Activated naive CD4-positive, alpha-beta T cell treated with anti-CD3 and anti-CD28 coated beads, Interleukin-2, amount 10 ng/mL, durations not matched to agents 7 days and 5 days (primary cell): ENCODE measurements at regions not wholly inside any gene's neighbourhood (a gene's known extent, or its start where the extent isn't known, plus 50 kb on each side); places are given as distances from the start of the nearest gene placed in this dataset.
"Not testable (repeated sequence)": the region's sequence is repeated elsewhere in the genome, so short reads cannot be mapped to it uniquely, and the experiment has no call there.

ENCODE experiments used
- CTCF ChIA-PET: fragments of 350-600 bp; sonication (Branson Sonifier 250); formaldehyde crosslinking; loops from one replicate; lab custom pipeline; 2021; ENCODE audit warnings: antibody characterized with exemption; lab: Charles Lee
- DNase-seq: peaks from one replicate; pipeline ENCODE4 v3.0.0-alpha.2; 2020
- H3K27ac Mint-ChIP-seq: one replicate; pipeline ENCODE4 v1.8.0; 2021; ENCODE audit warnings: mild to moderate bottlenecking, moderate library complexity, mixed read lengths
- H3K27me3 Mint-ChIP-seq: one replicate; pipeline ENCODE4 v1.8.0; 2021; ENCODE audit warnings: mild to moderate bottlenecking, mixed read lengths
- H3K36me3 Mint-ChIP-seq: one replicate; pipeline ENCODE4 v1.8.0; 2021; ENCODE audit warnings: mixed read lengths
- H3K4me1 Mint-ChIP-seq: one replicate; pipeline ENCODE4 v1.8.0; 2021; ENCODE audit warnings: mixed read lengths
- H3K4me3 Mint-ChIP-seq: one replicate; pipeline ENCODE4 v1.8.0; 2021; ENCODE audit warnings: mild to moderate bottlenecking, moderate library complexity, mixed read lengths
- H3K9me3 Mint-ChIP-seq: one replicate; pipeline ENCODE4 v1.8.0; 2021; ENCODE audit warnings: mixed read lengths

DNA sequence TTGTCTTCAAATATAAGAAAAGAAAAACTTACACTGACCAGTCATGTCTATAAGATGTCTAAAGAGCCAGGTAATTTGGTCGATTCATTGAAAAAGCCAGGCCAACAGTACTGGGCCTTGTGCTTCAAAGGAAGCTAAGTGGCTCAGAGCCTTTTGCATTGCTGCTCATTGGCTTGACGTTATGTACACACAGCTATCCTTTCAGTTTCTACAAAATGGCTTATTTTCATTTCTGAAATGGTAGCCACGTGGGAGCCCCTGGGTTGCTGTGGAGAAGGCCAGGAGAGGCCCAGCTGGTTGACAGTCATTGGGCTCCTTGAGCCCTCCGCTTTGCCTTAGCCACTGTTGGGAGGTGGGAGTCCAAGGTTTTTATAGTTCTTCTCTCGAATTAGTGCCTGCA, 199.1 kb upstream of the CXorf66 start:
- CTCF ChIA-PET, result no interaction called here
- H3K27ac Mint-ChIP-seq, result no peak overlapping the region
- no peaks in the 10 kb centered on the region for H3K27me3 Mint-ChIP-seq
- no peaks in the 10 kb centered on the region for H3K36me3 Mint-ChIP-seq
- no peak for DNase-seq
- H3K4me3 Mint-ChIP-seq, result no peak overlapping the region
- H3K9me3 Mint-ChIP-seq, result no peaks in the 10 kb centered on the region
- no peaks in the 10 kb centered on the region for H3K4me1 Mint-ChIP-seq

DNA sequence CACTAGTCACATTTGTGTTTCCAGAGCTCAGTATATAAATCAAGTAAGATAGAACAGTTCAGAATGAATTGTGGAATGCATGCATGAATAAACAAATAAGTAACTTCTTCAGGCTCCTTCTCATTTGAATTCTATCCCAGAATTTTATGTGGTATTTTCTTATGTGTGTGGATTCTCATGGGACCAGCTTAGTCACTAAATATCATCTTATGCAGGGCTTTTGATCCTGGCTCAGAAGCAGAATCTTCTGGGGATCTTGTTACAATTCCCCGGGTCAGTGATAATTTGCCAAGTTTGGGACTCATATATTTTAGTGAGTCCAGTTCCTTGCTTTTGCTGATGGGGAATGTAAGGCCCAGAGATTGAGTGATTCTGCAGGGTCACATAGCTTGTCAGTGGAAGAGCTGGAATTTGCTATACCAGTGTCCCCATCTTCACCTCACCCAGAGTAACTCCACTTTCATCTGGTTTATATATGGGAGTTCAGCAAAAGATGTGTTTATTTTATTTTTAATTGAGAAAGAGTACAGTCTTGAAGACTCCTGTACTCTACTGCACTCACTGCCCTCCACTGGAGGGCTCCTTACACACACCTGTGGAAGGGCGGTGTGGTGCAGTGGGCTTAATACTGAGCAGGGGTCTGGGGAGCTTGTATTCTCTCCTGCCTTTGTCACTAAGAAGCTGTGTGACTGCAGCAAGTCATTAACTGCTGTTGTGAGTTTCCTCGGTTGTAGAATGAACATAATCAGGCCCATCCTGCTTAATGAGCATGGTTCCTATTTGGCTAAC, 198.2 kb upstream of the CXorf66 start:
- Mint-ChIP-seq H3K4me3 (no peak overlapping the region), H3K36me3 (no peaks in the 10 kb centered on the region), H3K27me3 (no peaks in the 10 kb centered on the region), H3K4me1 (no peaks in the 10 kb centered on the region), H3K27ac (no peak overlapping the region), H3K9me3 (no peaks in the 10 kb centered on the region)
- DNase-seq, result no peak
- CTCF ChIA-PET, result no interaction called here

GRCh38 chrX:140157611-140158010, 192.3 kb upstream of the CXorf66 start:
- Mint-ChIP-seq H3K27me3 (no peaks in the 10 kb centered on the region), H3K36me3 (no peaks in the 10 kb centered on the region), H3K4me3 (no peak overlapping the region), H3K4me1 (no peaks in the 10 kb centered on the region), H3K27ac (no peak overlapping the region), H3K9me3 (no peaks in the 10 kb centered on the region)
- CTCF ChIA-PET, result no interaction called here
- DNase-seq, result no peak

- DNase-seq, result no peak
- CTCF ChIA-PET, result no interaction called here
- Mint-ChIP-seq H3K36me3 (no peaks in the 10 kb centered on the region), H3K4me3 (no peak overlapping the region), H3K4me1 (no peaks in the 10 kb centered on the region), H3K27ac (no peak overlapping the region), H3K9me3 (no peaks in the 10 kb centered on the region), H3K27me3 (no peaks in the 10 kb centered on the region)
Measured at GRCh38 chrX:140157143-140157542, 191.8 kb upstream of the CXorf66 start.

DNA sequence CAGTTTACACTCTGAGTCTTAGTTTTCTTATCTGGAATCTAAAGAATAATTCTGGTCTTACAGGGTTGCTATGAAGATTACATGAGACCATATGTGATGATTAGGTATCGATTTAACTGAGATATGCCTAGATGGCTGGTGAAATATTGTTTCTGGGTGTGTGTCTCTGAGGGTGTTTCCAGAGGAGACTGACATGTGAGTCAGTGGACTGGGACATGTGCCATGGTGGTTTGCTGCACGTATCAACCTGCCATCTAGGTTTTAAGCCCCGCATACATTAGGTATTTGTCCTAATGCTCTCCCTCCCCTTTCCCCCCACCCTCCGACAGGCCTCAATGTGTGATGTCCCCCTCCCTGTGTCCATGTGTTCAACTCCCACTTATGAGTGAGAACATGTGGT, 186.0 kb upstream of the CXorf66 start:
- CTCF ChIA-PET, result no interaction called here
- no peak overlapping the region for H3K4me3 Mint-ChIP-seq
- H3K4me1 Mint-ChIP-seq, result no peaks in the 10 kb centered on the region
- no peaks in the 10 kb centered on the region for H3K9me3 Mint-ChIP-seq
- H3K27ac Mint-ChIP-seq, result no peak overlapping the region
- H3K36me3 Mint-ChIP-seq, result no peaks in the 10 kb centered on the region
- no peaks in the 10 kb centered on the region for H3K27me3 Mint-ChIP-seq
- DNase-seq, result no peak

- no peaks in the 10 kb centered on the region for H3K36me3 Mint-ChIP-seq
- H3K4me3 Mint-ChIP-seq, result no peak overlapping the region
- H3K27me3 Mint-ChIP-seq, result no peaks in the 10 kb centered on the region
- no peak for DNase-seq
- CTCF ChIA-PET, result no interaction called here
- H3K9me3 Mint-ChIP-seq, result no peaks in the 10 kb centered on the region
- H3K4me1 Mint-ChIP-seq, result no peaks in the 10 kb centered on the region
- H3K27ac Mint-ChIP-seq, result no peak overlapping the region
Measured at GRCh38 chrX:140149761-140150160, 184.4 kb upstream of the CXorf66 start.

- Mint-ChIP-seq H3K9me3 (no peaks in the 10 kb centered on the region), H3K27me3 (no peaks in the 10 kb centered on the region), H3K27ac (no peak overlapping the region), H3K4me3 (no peak overlapping the region), H3K4me1 (no peaks in the 10 kb centered on the region), H3K36me3 (no peaks in the 10 kb centered on the region)
- CTCF ChIA-PET, result no interaction called here
- peak; percentile 31 for DNase-seq
Measured at GRCh38 chrX:140141444-140142029, 176.2 kb upstream of the CXorf66 start.

DNA sequence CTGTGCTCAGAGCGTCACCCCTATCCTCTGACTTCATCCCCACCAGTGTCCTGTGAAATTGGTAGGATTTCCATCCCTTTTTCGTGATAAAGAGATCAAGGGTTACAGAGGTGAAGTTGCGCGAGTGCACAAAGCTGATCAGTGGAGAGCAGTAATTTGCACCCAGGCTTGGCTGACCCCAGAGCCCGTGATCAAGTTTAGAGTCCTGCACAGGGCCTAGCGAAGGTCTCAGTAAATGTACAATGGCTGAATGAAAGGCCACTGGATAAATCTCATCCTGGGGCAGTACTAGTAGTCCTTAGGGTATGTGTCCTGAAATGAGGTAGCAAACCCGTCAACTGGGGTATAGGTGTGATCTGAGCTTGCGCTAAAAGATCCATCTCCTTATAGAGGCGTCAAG, 173.2 kb upstream of the CXorf66 start:
- H3K4me3 Mint-ChIP-seq, H3K9me3 Mint-ChIP-seq, DNase-seq, H3K36me3 Mint-ChIP-seq, H3K27me3 Mint-ChIP-seq, CTCF ChIA-PET, H3K4me1 Mint-ChIP-seq, H3K27ac Mint-ChIP-seq: not testable (repeated sequence)

DNA sequence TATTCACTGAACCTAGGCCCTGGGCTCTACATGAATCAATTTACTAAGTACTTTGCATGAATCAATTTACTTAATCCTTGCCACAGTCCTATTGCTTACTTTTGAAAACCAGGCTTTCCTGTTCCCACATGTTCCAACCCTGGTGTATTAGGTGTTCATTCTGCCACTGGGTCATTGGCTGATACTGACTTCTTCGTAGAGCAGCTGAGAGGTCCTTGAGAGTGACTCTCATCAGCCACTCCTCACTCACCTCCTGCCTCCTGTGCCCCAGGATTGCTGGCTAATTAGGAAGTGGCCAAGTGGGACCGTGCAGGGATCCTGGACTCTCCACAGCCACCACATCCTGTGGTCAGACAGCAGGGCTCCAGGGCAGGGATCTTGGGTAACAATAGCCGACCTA, 172.7 kb upstream of the CXorf66 start:
- H3K36me3 Mint-ChIP-seq, H3K27ac Mint-ChIP-seq, H3K9me3 Mint-ChIP-seq, H3K27me3 Mint-ChIP-seq, DNase-seq, CTCF ChIA-PET, H3K4me3 Mint-ChIP-seq, H3K4me1 Mint-ChIP-seq: not testable (repeated sequence)

DNA sequence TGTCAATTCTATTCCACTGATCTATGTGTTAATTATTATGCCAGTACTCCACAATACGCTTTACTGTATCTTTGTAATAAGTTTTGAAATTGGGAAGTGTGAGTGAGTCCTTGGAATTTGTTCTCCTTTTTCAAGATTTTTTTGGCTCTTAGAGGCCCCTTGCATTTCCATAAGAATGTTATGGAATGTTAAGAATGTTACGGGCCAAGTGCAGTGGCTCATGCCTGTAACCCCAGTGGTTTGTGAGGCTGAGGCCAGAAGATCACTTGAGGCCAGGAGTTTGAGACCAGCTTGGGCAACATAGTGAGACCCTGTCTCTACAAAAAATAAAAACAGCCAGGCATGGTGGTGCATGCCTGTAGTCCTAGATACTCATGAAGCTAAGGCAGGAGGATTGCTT, 167.6 kb upstream of the CXorf66 start:
- Mint-ChIP-seq H3K27me3 (no peaks in the 10 kb centered on the region), H3K36me3 (no peaks in the 10 kb centered on the region), H3K9me3 (no peaks in the 10 kb centered on the region), H3K4me1 (no peaks in the 10 kb centered on the region), H3K4me3 (no peak overlapping the region), H3K27ac (no peak overlapping the region)
- no peak for DNase-seq
- CTCF ChIA-PET, result no interaction called here

- CTCF ChIA-PET, result no interaction called here
- H3K27me3 Mint-ChIP-seq, result no peaks in the 10 kb centered on the region
- no peaks in the 10 kb centered on the region for H3K9me3 Mint-ChIP-seq
- no peak overlapping the region for H3K27ac Mint-ChIP-seq
- no peaks in the 10 kb centered on the region for H3K4me1 Mint-ChIP-seq
- DNase-seq, result no peak
- no peaks in the 10 kb centered on the region for H3K36me3 Mint-ChIP-seq
- H3K4me3 Mint-ChIP-seq, result no peak overlapping the region
Measured at GRCh38 chrX:140123446-140123845, 158.1 kb upstream of the CXorf66 start.

- H3K27me3 Mint-ChIP-seq, H3K4me3 Mint-ChIP-seq, H3K27ac Mint-ChIP-seq, H3K4me1 Mint-ChIP-seq, H3K9me3 Mint-ChIP-seq, H3K36me3 Mint-ChIP-seq, CTCF ChIA-PET, DNase-seq: not testable (repeated sequence)
Measured at GRCh38 chrX:140114059-140114458, 148.7 kb upstream of the CXorf66 start.

DNA sequence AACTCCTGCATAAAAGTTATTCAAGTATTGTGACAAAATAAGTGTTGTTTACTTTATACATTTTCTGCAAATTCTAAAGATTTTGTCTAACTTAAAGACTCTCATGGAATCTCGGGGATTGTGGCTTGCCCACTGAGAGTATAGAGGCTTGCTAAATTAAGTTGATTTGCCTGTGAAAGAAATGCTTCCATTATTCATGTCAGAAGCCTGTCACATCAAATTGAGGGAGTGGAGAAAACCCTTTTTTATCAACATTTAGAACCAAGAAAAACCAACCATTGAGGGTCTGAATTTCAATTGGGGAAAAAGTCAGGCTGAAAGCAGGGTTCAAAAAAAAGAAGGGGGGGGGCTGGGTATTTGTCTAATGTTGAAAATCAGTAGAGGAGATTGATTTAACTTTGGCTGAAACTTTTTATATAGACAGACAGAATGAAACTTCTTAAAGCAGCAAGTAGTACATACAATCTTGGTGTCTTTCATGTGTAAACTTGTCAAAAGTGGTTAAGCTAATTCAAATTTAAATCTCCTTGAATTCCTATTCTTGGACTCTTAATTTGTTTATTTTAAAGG, 144.8 kb upstream of the CXorf66 start:
- Mint-ChIP-seq H3K9me3 (no peaks in the 10 kb centered on the region), H3K27me3 (no peaks in the 10 kb centered on the region), H3K4me3 (no peak overlapping the region), H3K4me1 (no peaks in the 10 kb centered on the region), H3K36me3 (no peaks in the 10 kb centered on the region), H3K27ac (no peak overlapping the region)
- CTCF ChIA-PET, result no interaction called here
- no peak for DNase-seq

DNA sequence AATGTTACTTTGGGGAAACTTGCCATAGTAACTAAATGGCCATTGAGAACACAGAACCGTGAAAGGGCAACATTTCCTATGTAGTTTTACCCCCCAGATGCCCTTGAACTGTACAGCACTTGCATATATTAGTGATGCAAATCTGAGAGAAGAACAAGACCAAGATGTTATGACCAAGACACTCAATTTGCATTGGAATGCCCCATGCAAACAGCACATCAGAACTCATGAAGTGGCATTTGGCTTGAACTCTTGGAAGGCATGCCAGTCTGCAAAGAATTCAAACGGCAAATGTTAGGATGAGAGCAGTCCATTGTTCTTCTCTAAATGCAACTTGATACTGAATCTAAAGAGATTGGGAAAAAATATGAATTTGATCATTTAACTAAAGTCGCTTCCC, 139.4 kb upstream of the CXorf66 start:
- Mint-ChIP-seq H3K36me3 (no peaks in the 10 kb centered on the region), H3K27me3 (no peaks in the 10 kb centered on the region), H3K27ac (no peak overlapping the region), H3K4me3 (no peak overlapping the region), H3K9me3 (no peaks in the 10 kb centered on the region), H3K4me1 (no peaks in the 10 kb centered on the region)
- DNase-seq, result no peak
- CTCF ChIA-PET, result no interaction called here

DNA sequence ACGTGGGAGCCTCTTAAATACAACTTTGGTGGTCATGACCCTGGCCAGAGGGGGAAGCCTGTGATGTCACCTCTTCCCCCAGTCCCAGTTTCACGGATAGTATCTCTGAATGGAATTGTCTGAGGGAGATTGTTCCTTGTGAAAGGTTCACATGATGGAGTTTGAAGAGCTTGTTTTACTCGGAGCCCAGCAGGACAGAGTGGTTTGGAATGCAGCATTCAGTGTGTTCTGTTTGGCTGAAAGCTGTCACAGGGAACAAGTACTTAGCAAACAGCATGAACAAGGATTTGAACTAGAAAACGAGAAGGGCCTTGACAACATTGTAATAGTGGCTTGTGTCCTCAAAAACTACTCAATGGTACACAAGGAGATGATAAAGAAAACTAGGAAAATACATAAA, 133.9 kb upstream of the CXorf66 start:
- no peaks in the 10 kb centered on the region for H3K4me1 Mint-ChIP-seq

More for the DNA sequence above, 133.9 kb upstream of the CXorf66 start:
- Mint-ChIP-seq H3K4me3 (no peak overlapping the region), H3K27me3 (no peaks in the 10 kb centered on the region), H3K9me3 (no peaks in the 10 kb centered on the region), H3K27ac (no peak overlapping the region), H3K36me3 (no peaks in the 10 kb centered on the region)
- CTCF ChIA-PET, result no interaction called here
- no peak for DNase-seq
